ENCODE measurements at regions not wholly inside any gene's neighbourhood (a gene's known extent, or its start where the extent isn't known, plus 50 kb on each side); places are given as distances from the start of the nearest gene placed in this dataset.

GRCh38 chr18:46405832-46406538 lies 251.0 kb downstream of the LOXHD1 start:
- TF ChIP-seq REST (IDR thresholded peaks at IDR 0.05; ENCODE audit: insufficient read depth in 1 of 2, low read depth in 2 of 2, low read length in 1 of 2) (no peak), SIN3A (IDR thresholded peaks at IDR 0.05; ENCODE audit: borderline replicate concordance, insufficient read depth, low read depth, low read length) (no peak), CTCF (IDR thresholded peaks at IDR 0.05) (no peak), POLR2AphosphoS5 (IDR thresholded peaks at IDR 0.05; ENCODE audit: low read depth, low read length) (no peak)

All from Panc1 (cell line).